Lower leg skin (tissue), 3 donors: ENCODE measurements at regions not wholly inside any gene's neighbourhood (a gene's known extent, or its start where the extent isn't known, plus 50 kb on each side); places are given as distances from the start of the nearest gene placed in this dataset.

Source experiments
- POLR2A ChIP-seq, 2 donors: fragments of 450-650 bp; IDR thresholded peaks; one replicate each; pipeline ENCODE4 v1.6.1; 2016 to 2017; ENCODE audit warnings: antibody characterized with exemption in 2 of 2, mild to moderate bottlenecking in 1 of 2, moderate library complexity in 1 of 2
- TF ChIP-seq, protein P1 (sequence below), 3 donors: fragments of 450-650 bp; IDR thresholded peaks; one replicate each; pipeline ENCODE4 v1.5.1; 2016; ENCODE audit warnings: antibody characterized with exemption in 3 of 3, mild to moderate bottlenecking in 3 of 3, moderate library complexity in 2 of 3

DNA sequence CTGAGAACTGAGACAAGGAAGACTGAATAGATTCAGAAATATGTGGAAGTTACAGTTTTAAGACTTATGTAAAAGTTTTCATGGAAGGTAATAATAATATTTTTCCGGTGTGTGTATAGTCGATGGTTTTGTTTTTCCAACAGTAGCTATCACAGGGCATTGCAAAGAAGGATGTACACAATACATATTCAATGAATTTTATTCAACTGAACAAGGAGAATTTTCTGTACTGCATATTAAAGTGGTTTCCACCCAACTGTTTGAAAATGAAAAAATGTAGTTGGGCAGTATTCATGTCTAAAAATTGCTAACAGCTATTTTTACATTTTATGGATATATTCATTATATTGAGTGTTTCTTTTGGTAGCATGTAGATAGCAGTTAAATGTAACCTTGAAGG is 350.3 kb upstream of the ATP10A start:
- TF ChIP-seq, protein P1, sequence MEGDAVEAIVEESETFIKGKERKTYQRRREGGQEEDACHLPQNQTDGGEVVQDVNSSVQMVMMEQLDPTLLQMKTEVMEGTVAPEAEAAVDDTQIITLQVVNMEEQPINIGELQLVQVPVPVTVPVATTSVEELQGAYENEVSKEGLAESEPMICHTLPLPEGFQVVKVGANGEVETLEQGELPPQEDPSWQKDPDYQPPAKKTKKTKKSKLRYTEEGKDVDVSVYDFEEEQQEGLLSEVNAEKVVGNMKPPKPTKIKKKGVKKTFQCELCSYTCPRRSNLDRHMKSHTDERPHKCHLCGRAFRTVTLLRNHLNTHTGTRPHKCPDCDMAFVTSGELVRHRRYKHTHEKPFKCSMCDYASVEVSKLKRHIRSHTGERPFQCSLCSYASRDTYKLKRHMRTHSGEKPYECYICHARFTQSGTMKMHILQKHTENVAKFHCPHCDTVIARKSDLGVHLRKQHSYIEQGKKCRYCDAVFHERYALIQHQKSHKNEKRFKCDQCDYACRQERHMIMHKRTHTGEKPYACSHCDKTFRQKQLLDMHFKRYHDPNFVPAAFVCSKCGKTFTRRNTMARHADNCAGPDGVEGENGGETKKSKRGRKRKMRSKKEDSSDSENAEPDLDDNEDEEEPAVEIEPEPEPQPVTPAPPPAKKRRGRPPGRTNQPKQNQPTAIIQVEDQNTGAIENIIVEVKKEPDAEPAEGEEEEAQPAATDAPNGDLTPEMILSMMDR (IDR thresholded peaks at IDR 0.05): no peak
- TF ChIP-seq POLR2A (IDR thresholded peaks at IDR 0.05): no peak
